Ascending aorta (tissue), 2 donors: ENCODE measurements at regions not wholly inside any gene's neighbourhood (a gene's known extent, or its start where the extent isn't known, plus 50 kb on each side); places are given as distances from the start of the nearest gene placed in this dataset.

Experiments used
- DNase-seq, 2 donors: peaks; one replicate each; pipeline ENCODE4 v3.0.0-alpha.2; 2019; ENCODE audit warnings: low spot score in 2 of 2
- H3K27ac ChIP-seq, 2 donors: fragments of 200-600 bp; sonication (generic); one replicate each; pipeline ENCODE4 v1.5.1; 2016 to 2017; ENCODE audit warnings: mild to moderate bottlenecking in 1 of 2
- H3K27me3 ChIP-seq: fragments of 200-600 bp; sonication (generic); one replicate; pipeline ENCODE4 v1.5.1; 2017
- H3K36me3 ChIP-seq, 2 donors: fragments of 200-600 bp; sonication (generic); one replicate each; pipeline ENCODE4 v1.5.1; 2016
- H3K4me1 ChIP-seq, 2 donors: fragments of 200-600 bp; sonication (generic); one replicate each; pipeline ENCODE4 v1.5.1; 2016 to 2017; ENCODE audit warnings: mild to moderate bottlenecking in 1 of 2
- H3K4me3 ChIP-seq, 2 donors: fragments of 200-600 bp; sonication (generic); one replicate each; pipeline ENCODE4 v1.5.1; 2016 to 2017; ENCODE audit warnings: mild to moderate bottlenecking in 1 of 2
- H3K9me3 ChIP-seq, 2 donors: fragments of 200-600 bp; sonication (generic); one replicate each; pipeline ENCODE4 v1.5.1; 2016
- CTCF ChIP-seq, 3 experiments: fragments of 200-600 bp in 2 of 3; fragments of 450-650 bp in 1 of 3; sonication (generic) in 2 of 3; IDR thresholded peaks; one replicate each; pipeline ENCODE4 v1.5.1; 2016 to 2019; ENCODE audit warnings: antibody characterized with exemption in 3 of 3, mild to moderate bottlenecking in 1 of 3, moderate library complexity in 1 of 3
- intact Hi-C: fragments of 100-400 bp; cut with DNase I; formaldehyde crosslinking; loops from one replicate; pipeline ENCODE4 v1.15.1; 2023

- Histone ChIP-seq H3K4me3 (no peak overlapping the region), H3K36me3 (no peaks in the 10 kb centered on the region), H3K4me1 (no peaks in the 10 kb centered on the region), H3K27me3 (no peaks in the 10 kb centered on the region), H3K27ac (no peak overlapping the region), H3K9me3 (no peaks in the 10 kb centered on the region)
- no peak for DNase-seq
- intact Hi-C loops = no loop called here
- TF ChIP-seq CTCF (IDR thresholded peaks at IDR 0.05) = no peak
Measured at GRCh38 chr4:181272422-181272821, 970.8 kb upstream of the TENM3 start.

- H3K27ac ChIP-seq = no peak overlapping the region
- no peak for DNase-seq
- intact Hi-C loops = no loop called here
- H3K4me1 ChIP-seq = no peaks in the 10 kb centered on the region
- H3K36me3 ChIP-seq = no peaks in the 10 kb centered on the region
- no peaks in the 10 kb centered on the region for H3K9me3 ChIP-seq
- no peak overlapping the region for H3K4me3 ChIP-seq
- H3K27me3 ChIP-seq = no peaks in the 10 kb centered on the region
- no peak for TF ChIP-seq CTCF (IDR thresholded peaks at IDR 0.05)
Measured at GRCh38 chr4:181278941-181279340, 964.3 kb upstream of the TENM3 start.

- H3K4me3 ChIP-seq = no peak overlapping the region
- no peaks in the 10 kb centered on the region for H3K27me3 ChIP-seq
- DNase-seq = no peak
- no peaks in the 10 kb centered on the region for H3K4me1 ChIP-seq
- intact Hi-C loops = no loop called here
- no peak overlapping the region for H3K27ac ChIP-seq
- H3K9me3 ChIP-seq = no peaks in the 10 kb centered on the region
- no peaks in the 10 kb centered on the region for H3K36me3 ChIP-seq
- TF ChIP-seq CTCF (IDR thresholded peaks at IDR 0.05) = no peak
Measured at GRCh38 chr4:181281451-181281850, 961.8 kb upstream of the TENM3 start.

- no peak overlapping the region for H3K4me3 ChIP-seq
- H3K9me3 ChIP-seq = no peaks in the 10 kb centered on the region
- H3K27me3 ChIP-seq = no peaks in the 10 kb centered on the region
- H3K36me3 ChIP-seq = no peaks in the 10 kb centered on the region
- no peak for DNase-seq
- no peaks in the 10 kb centered on the region for H3K4me1 ChIP-seq
- no peak for TF ChIP-seq CTCF (IDR thresholded peaks at IDR 0.05)
- intact Hi-C loops = no loop called here
- H3K27ac ChIP-seq = no peak overlapping the region
Measured at GRCh38 chr4:181289198-181289597, 954.0 kb upstream of the TENM3 start.

GRCh38 chr4:181291615-181292014 lies 951.6 kb upstream of the TENM3 start:
- H3K36me3 ChIP-seq = no peaks in the 10 kb centered on the region
- intact Hi-C loops = no loop called here
- DNase-seq = no peak
- H3K4me3 ChIP-seq = no peak overlapping the region
- no peak for TF ChIP-seq CTCF (IDR thresholded peaks at IDR 0.05)
- H3K9me3 ChIP-seq = no peaks in the 10 kb centered on the region
- no peak overlapping the region for H3K27ac ChIP-seq
- no peaks in the 10 kb centered on the region for H3K27me3 ChIP-seq
- H3K4me1 ChIP-seq = no peaks in the 10 kb centered on the region

GRCh38 chr4:181293014-181293413 lies 950.2 kb upstream of the TENM3 start:
- Histone ChIP-seq H3K4me1 (no peaks in the 10 kb centered on the region), H3K27me3 (no peaks in the 10 kb centered on the region), H3K36me3 (no peaks in the 10 kb centered on the region), H3K4me3 (no peak overlapping the region), H3K9me3 (no peaks in the 10 kb centered on the region), H3K27ac (no peak overlapping the region)
- intact Hi-C loops = no loop called here
- no peak for TF ChIP-seq CTCF (IDR thresholded peaks at IDR 0.05)
- DNase-seq = no peak
